ENCODE measurements at regions not wholly inside any gene's neighbourhood (a gene's known extent, or its start where the extent isn't known, plus 50 kb on each side); places are given as distances from the start of the nearest gene placed in this dataset.

- Histone ChIP-seq H3K9me3 (ENCODE audit: insufficient read depth in 2 of 2, low read depth in 1 of 2, low read length in 1 of 2) (no peaks in the 10 kb centered on the region), H2AFZ (ENCODE audit: low read length) (no peak overlapping the region), H2BK120ac (replicated peaks; ENCODE audit: low read depth, low read length) (no peak overlapping the region), H3K27me3 (replicated peaks in 1 of 4; ENCODE audit: control insufficient read depth in 3 of 4, extremely low read depth in 1 of 4, insufficient read depth in 3 of 4, low read length in 3 of 4) (no peaks in the 10 kb centered on the region; a peak in 1 of 7 replicates), H3K14ac (ENCODE audit: insufficient read length) (no peak overlapping the region), H3K4me2 (ENCODE audit: insufficient read depth in 1 of 2, low read depth in 2 of 2, low read length in 2 of 2) (no peak overlapping the region), H3K36me3 (ENCODE audit: control insufficient read depth in 2 of 4, insufficient read depth in 4 of 4, low read length in 3 of 4) (no peaks in the 10 kb centered on the region), H4K5ac (ENCODE audit: insufficient read length, low read depth, low read length) (no peak overlapping the region), H2BK20ac (ENCODE audit: low read length) (peak overlapping the region; percentile 13; the same call in 1 of the 2 replicates), H2BK12ac (ENCODE audit: low read depth, low read length) (peak overlapping the region; percentile 71; the same call in 1 of the 2 replicates), H3K4me3 (ENCODE audit: extremely low read depth in 1 of 4, insufficient read depth in 2 of 4, low read depth in 3 of 4, low read length in 4 of 4) (no peak overlapping the region), H4K8ac (ENCODE audit: extremely low read depth, insufficient read depth, low read length) (no peak overlapping the region), H3K4me1 (replicated peaks in 1 of 4; ENCODE audit: control insufficient read depth in 3 of 4, insufficient read depth in 4 of 4, low read length in 3 of 4) (peaks cover 8 to 16% (median 14%) of the 10 kb centered on the region in 4 experiments), H3K23me2 (ENCODE audit: low read depth, low read length) (no peaks in the 10 kb centered on the region), H3K56ac (replicated peaks; ENCODE audit: insufficient read length, low read depth, low read length) (no peak overlapping the region), H3K4ac (replicated peaks; ENCODE audit: insufficient read length, low read depth, low read length) (no peak overlapping the region), H2AK5ac (ENCODE audit: low read depth, low read length) (0 out of 2 replicates have a peak overlapping the region, but pooled peaks have one; percentile 10), H2BK5ac (ENCODE audit: low read depth, low read length) (no peak overlapping the region), H4K91ac (replicated peaks; ENCODE audit: insufficient read length, low read length) (peak overlapping the region; percentile 1), H3K27ac (ENCODE audit: low read depth, low read length) (no peak overlapping the region), H3K9ac (replicated peaks in 1 of 4; ENCODE audit: extremely low read depth in 1 of 4, low read depth in 3 of 4, low read length in 3 of 4) (no peak overlapping the region), H3K79me1 (ENCODE audit: low read depth, low read length) (no peaks in the 10 kb centered on the region), H2BK15ac (ENCODE audit: low read length) (peak overlapping the region; percentile 40; the same call in 1 of the 2 replicates), H4K20me1 (replicated peaks in 1 of 2; ENCODE audit: control insufficient read depth in 1 of 2, insufficient read depth in 2 of 2, low read length in 2 of 2) (no peaks in the 10 kb centered on the region), H3K23ac (ENCODE audit: insufficient read length) (no peak overlapping the region), H3K79me2 (ENCODE audit: control insufficient read depth in 1 of 2, insufficient read depth in 2 of 2, low read length in 2 of 2) (no peaks in the 10 kb centered on the region), H3K18ac (ENCODE audit: extremely low read depth, low read length) (no peak overlapping the region)
- FAIRE-seq (no peak), DNase-seq (ENCODE audit: low read depth in 1 of 2, low spot score in 2 of 2) (no peak)
- WGBS, 2 experiments (ENCODE audit: extremely low coverage in 1 of 2, insufficient coverage in 1 of 2, insufficient read length in 1 of 2, insufficient replicate concordance in 2 of 2, low coverage in 1 of 2, low lambda C conversion rate in 2 of 2, missing lambda C conversion rate in 1 of 2), result 97% methylated on average over 10 of the region's 10 CpGs; no CpG with 5 or more reads in 1 of the 2 experiments
- POLR2A ChIA-PET (ENCODE audit: partially characterized antibody), result no interaction called here
- CTCF ChIA-PET (ENCODE audit: partially characterized antibody), result no interaction called here
- TF ChIP-seq RBBP5 (IDR thresholded peaks at IDR 0.05; ENCODE audit: borderline replicate concordance, low read depth, low read length) (no peak), GABPA (IDR thresholded peaks at IDR 0.05; ENCODE audit: borderline replicate concordance, insufficient read depth, low read length) (no peak), TAF7 (optimal IDR thresholded peaks at IDR 0.05; ENCODE audit: borderline replicate concordance, low read depth, low read length) (no peak), RAD21 (IDR thresholded peaks at IDR 0.05 in 1 of 2, conservative IDR thresholded peaks at IDR 0.05 in 1 of 2; ENCODE audit: low read depth in 2 of 2, low read length in 2 of 2) (no peak), MAFK (IDR thresholded peaks at IDR 0.05; ENCODE audit: low read depth, low read length) (no peak), EGR1 (IDR thresholded peaks at IDR 0.05; ENCODE audit: borderline replicate concordance, low read depth, low read length) (no peak), RFX5 (IDR thresholded peaks at IDR 0.05; ENCODE audit: borderline replicate concordance, low read depth, low read length) (no peak), HDAC2 (IDR thresholded peaks at IDR 0.05; ENCODE audit: borderline replicate concordance in 1 of 2, low read depth in 2 of 2, low read length in 2 of 2) (no peak), SP2 (IDR thresholded peaks at IDR 0.05; ENCODE audit: low read length) (no peak), SP4 (IDR thresholded peaks at IDR 0.05; ENCODE audit: low read length) (no peak), E2F6 (IDR thresholded peaks at IDR 0.05) (no peak), CHD2 (IDR thresholded peaks at IDR 0.05; ENCODE audit: low read length) (no peak), POU5F1 (IDR thresholded peaks at IDR 0.05; ENCODE audit: low read depth, low read length) (no peak), HDAC6 (IDR thresholded peaks at IDR 0.05; ENCODE audit: low read depth, low read length) (no peak)
These were observed 431.7 kb downstream of the EFNB2 start for GRCh38 chr13:106103779-106104178.
